GM19240 (cell line): ENCODE measurements at regions not wholly inside any gene's neighbourhood (a gene's known extent, or its start where the extent isn't known, plus 50 kb on each side); places are given as distances from the start of the nearest gene placed in this dataset.
"Not testable (repeated sequence)": the region's sequence is repeated elsewhere in the genome, so short reads cannot be mapped to it uniquely, and the experiment has no call there.

ENCODE experiments used
- DNase-seq: peaks from one replicate; pipeline ENCODE4 v3.0.0; 2011; ENCODE audit warnings: low spot score; ENCODE audit not compliant: insufficient read length

DNA sequence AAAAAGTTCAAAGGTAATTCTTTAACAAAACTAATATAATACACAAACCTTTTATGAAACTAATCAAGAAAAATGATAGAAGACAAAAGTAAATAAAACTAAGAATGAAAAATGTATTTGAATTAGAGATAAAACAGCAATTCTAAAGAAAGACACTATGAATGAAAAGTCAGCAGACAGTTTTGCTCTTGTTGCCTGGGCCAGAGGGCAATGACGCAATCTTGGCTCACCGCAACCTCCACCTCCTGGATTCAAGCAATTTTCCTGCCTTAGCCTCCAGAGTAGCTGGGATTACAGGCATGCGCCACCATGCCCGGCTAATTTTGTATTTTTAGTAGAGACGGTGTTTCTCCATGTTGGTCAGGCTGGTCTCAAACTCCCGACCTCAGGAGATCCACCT is 959.8 kb downstream of the TTLL7 start:
- not testable (repeated sequence) for DNase-seq

DNA sequence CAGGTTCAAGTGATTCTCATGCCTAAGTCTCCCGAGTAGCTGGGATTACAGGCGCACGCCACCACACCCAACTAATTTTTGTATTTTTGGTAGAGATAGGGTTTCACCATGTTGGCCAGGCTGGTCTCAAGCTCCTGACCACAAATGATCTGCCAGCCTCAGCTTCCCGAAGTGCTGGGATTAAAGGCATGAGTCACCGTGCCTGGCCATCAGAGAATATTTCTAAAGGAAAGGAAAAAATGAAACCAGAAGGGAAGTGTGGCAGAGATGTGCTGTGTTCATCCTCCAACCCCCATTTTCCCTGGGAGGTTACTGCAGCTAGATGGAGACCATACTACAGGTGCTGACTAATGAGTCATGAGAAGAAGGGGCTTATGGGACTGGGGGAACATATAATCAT is 964.1 kb downstream of the TTLL7 start:
- no peak for DNase-seq

DNA sequence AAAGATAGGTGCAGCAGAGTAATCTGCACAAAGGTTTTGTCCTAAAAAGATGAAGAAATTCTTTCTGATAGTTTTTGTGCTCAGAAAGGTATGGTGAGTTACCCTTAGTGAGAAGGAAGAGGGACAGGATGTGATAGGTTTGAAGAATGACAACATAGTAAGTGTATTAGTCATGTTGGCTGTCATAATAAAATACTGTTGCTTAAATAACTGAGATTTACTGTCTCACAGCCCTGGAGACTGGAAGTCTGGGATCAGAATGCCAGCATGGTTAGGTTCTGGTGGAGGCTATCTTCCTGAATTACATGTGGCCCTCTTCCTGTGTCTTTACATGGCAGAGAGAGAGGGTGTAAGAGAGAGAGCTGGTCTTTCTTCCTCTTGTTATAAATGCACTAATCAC is 965.2 kb downstream of the TTLL7 start:
- no peak for DNase-seq

DNA sequence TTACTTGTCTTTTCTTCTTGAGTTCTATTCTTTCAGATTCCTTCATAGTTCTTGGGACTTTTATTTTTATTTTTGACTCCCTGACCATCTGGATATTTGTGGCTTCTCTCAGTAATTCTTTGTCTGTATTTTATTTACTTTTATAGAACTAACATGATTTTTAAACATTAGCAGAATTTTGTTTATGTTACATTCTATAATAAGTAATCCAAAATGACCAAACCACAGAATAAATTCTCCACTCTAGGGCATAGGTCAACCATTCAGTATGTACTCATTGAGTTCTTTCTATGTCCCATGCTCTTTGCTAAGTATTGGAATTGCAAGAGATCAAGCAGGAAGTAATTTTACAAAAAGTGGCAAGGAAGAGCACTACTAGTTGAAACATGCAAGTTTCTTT is 969.0 kb downstream of the TTLL7 start:
- DNase-seq, result no peak

DNA sequence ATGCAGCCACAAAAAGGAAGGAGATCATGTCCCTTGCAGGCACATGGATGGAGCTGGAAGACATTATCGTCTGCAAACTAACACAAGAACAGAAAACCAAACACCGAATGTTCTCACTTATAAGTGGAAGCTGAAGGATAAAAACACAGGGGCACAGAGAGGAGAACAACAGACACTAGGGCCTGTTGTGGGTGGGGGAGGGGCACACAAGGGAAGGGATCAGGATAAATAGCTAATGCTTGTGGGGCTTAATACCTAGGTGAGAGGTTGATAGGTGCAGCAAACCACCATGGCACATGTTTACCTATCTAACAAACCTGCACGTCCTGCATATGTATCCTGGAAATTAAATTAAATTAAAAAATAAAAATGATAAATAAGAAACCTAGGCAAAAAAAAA is 969.9 kb downstream of the TTLL7 start:
- no peak for DNase-seq

DNA sequence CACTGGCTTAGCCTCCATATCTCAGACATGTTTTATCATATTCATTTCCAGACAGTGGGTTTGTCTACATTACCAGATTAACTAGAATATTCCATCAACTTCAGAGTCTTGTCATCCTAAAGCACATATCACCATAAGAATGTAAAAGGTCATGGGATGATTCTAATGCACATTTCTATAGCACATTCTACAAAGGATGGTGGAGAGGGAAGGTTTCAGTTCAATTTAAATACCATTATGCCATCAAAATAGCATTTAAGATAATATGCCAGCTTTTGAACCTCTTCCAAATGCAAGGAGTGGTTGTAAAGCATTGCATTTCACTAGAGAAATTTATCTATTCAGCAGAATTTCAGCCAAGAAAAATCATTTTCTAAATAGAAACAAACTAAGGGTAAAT is 970.5 kb downstream of the TTLL7 start:
- no peak for DNase-seq

DNA sequence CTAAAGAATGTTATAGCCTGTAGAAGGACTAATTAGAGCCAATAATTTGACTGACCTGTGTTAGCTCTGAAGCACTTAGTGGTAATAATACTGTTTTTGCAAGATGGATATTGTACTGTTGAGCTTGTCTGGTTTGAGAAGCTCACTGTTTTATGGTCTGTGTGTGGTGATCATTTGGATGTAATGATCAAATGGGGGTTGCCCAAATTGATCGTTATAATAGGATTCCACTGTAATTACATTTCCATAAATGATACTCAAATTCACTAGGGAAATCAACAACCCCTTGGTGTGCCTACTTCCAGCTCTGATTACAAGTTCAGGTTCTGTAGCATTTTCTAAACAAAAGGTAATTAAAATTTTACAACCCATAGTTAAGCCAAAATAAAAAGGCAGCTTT is 971.4 kb downstream of the TTLL7 start:
- no peak for DNase-seq

DNA sequence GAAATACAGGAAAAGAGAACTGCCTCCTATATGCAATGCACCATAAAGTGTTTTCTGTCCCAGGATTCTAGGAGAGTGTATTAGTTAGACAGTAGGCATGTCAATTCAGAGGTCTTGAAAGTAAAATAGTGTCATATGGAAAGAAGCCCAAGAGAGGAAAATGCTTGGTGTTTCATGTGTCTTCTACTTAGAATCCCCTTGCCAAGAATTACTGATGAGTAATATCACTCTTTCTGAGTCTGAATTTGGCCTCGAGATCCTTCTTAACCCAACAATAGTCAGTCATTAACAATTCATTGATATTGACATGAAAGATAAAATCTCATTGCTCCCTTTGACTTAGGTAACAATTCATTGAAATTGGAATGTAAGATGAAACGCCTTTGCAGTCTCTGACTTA is 972.2 kb downstream of the TTLL7 start:
- no peak for DNase-seq

DNA sequence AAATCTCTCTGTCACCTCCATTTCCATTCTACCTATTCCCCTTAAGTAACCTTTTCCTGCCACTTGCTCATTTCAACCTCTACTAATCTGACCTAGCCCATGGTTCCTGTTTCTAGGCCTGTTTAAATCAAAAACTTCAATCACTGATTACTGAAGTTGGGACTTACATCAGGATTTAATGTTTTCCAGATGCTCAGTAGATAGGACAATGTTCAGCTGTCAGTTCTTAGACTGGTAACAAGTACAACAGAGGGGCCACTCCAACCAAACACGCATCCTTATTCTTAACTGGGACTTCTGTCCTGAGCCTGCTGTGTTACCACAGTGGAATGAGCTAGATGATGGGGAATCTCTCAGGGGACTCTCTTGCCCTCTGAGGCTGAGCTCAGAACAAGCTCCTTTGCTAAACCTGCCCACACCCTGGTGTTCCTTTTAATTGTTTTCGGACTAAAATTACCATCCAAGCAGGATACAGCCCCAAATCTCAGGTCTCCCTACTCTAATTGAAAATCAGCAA is 974.6 kb downstream of the TTLL7 start:
- no peak for DNase-seq

DNA sequence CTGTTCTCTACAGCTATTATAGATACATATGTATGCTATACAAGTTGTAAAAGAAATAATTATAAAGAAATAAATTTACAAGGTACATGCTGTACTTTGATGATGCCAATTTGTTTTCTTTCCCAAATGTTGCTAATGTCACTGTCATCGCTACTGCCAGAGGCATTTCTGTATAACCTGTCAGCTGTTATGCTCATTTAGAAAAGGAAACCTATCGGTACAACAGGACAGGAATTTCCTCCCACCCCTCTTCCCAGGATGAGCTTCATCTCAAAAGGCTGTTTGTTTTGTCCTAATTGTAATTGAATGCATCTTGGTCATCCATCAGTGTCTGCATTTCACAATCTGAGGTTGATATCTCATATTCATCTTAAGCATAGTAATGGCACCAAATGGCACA is 975.7 kb downstream of the TTLL7 start:
- DNase-seq, result no peak

DNA sequence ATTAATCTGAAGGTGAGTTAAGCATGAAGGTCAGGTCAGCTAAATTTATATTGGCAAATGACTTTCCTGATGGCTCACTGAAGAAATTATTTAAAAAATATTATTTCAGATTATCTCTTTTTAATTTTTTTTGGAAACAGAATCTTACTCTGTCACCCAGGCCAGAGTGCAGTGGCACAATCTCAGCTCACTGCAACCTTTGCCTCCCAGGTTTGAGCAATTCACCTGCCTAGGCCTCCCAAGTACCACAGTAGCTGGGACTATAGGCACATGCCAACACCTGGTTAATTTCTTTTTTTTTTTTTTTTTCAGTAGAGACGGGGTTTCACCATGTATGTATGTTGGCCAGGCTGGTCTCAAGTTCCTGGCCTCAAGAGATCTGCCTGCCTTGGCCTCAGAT is 976.7 kb downstream of the TTLL7 start:
- DNase-seq, result no peak

DNA sequence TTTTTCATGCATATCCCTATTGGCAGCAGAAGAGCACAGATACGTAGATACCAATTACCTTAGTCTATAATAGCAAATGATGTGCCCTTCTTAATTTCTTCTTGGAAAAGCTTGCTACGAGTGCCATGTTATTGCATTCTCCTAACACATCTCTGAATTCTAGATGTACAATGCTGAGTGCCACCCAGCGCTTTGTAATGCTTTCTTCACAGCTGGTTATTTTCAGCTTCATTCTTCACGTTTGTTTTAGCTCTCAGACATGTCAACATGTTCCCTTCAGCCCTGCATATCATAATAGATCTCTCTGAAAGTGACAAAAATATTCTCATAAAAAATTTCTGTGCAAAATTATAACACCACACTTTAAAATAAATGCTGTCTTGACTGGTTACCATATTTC is 981.2 kb downstream of the TTLL7 start:
- DNase-seq, result no peak

DNA sequence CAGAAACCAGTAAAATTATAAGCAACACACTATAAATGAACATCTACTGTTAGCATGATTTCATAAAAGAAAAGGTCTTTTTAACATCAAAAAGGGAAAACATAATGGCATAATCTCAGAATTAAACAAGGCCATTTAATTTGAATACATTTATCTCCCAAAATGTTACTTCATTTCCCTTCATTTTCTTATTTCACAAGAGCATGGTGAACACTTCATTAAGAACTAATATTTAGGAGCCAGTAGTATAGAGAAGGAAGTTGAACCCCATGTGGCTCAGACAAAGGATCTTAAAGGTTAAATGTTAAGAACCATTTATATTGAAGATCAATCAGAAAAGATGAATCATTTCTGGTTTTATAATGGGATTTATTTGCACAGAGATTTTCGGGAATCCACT is 981.7 kb downstream of the TTLL7 start:
- no peak for DNase-seq

DNA sequence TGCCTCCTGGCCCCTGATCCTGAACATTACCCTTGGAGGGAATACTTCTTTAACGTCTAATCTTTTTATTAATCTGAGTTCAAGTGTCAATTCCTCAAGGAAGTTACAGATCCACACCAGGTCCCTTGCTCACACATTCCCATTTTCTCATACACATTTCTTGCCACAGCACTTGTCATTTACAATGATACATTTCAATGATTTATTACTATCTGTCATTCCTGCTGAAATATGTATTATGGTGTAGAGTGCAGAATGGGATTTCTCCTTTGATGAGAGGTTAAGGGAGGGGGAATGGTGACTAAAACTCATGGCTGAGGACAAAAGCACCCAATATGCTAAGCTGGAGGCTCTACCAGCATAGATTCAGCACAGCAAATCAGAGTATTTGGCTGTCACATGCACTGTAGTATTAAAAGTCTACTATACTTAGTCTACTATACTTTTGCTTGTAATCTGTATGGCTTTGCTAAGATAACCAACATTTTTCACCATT is 982.5 kb downstream of the TTLL7 start:
- DNase-seq, result no peak

DNA sequence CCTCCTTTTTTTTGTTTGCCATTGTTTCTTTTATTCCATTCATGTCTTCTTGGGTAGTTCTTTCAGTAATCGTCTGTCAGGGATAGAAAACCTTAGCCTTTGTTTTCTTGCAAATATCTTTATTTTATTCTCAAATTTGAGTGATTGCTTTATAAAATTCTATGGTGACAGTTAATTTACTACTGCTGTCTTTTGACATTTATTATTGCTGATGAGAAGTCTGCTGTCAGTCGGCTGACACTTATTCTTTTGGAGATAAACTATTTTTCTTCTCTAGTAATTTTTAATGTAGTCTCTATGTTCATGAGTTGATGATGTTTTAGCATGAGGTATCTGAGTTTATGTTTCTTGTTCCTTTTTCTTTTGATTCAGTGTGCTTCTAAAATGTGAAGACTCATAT is 983.8 kb downstream of the TTLL7 start:
- no peak for DNase-seq

DNA sequence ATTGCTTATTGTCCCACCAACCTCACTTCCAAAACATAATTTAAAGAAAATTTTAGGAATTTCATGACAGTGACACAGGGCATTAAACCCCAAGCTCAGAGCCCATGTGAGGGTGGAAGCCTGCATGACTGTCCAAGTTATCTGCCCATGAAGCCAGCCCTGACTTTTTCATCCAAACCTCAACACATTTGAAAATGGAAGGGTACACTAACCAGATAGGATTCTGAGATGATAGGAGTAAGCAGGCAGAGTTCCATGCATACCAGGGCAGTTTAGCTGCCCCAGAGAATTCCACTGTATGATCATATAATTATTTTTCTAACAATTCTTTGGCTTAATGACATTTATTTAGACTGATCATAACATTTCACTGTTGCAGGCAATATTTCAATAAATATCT is 986.0 kb downstream of the TTLL7 start:
- DNase-seq, result no peak

DNA sequence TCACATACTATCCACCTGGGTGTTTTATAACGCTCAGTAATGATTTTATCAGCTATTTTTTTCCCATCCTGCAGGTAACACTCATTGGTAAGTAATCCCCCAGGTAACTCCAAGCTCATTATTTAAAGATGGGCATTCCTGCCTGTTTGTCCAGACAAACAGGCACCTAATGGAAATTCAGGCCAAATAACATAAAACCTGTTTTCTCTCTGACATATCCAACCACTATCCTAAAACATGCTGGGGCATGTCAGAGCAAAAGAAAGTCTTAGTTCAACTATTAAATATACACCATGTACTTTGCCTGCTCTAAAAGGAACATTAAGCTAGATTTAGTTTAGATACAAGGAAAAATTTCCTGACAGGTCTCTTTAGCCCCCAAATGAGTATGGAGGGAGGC is 987.7 kb downstream of the TTLL7 start:
- no peak for DNase-seq

DNA sequence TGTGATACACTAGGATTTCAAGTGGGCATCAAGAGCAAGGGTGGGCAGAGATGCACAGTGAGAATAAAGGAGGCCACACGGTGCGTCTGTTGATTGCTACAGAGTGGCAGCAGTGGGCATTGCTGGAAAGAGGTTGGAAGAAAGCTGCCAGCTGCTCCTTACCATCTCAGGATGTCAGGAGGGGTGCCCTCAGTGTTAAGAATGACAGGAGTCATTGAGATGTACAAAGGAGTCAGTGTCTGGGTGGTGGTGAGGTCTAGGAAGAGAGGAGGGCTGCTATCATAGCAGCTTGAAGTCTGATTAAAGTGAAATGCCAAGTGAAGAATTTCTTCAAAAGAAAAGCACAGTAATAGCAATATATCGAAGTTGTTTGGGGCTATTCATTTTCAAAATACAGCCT is 992.7 kb downstream of the TTLL7 start:
- no peak for DNase-seq

DNA sequence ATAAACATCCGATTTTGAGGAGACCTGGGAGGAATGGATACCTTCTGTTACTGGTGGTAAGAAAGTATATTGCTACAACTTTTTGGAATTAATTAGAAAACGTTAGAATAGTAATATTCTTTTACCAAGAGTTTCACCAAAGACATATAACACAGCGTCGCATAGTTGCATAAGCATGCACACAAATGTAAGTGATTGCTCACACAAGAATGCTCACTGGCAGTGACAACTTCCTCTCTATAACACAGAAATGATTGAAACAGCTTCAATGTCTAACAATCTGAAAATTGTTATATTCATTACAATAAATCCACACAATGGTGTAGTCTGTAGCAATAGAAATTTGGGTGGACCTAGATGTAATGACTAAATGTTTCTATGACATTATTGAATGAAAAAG is 998.6 kb downstream of the TTLL7 start:
- no peak for DNase-seq

DNA sequence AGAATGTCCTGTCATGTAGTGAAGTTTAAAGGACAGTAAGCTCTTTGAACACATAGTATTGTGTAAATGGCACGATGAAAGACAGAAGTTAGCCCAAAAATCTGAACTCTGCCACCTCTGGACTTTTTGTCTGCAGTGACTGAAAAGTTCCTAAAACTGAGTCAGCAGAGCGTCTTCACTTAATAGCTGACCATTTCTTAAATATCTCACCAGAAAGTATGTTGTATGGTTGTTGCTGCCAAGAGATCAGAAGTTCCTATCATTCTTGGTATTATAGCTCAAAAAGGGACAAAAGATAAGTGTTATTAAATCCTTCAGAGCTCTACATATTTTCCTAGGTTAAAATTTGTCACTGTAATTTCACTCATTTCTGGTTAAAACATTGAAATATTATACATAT is 1003.0 kb downstream of the TTLL7 start:
- DNase-seq, result no peak

DNA sequence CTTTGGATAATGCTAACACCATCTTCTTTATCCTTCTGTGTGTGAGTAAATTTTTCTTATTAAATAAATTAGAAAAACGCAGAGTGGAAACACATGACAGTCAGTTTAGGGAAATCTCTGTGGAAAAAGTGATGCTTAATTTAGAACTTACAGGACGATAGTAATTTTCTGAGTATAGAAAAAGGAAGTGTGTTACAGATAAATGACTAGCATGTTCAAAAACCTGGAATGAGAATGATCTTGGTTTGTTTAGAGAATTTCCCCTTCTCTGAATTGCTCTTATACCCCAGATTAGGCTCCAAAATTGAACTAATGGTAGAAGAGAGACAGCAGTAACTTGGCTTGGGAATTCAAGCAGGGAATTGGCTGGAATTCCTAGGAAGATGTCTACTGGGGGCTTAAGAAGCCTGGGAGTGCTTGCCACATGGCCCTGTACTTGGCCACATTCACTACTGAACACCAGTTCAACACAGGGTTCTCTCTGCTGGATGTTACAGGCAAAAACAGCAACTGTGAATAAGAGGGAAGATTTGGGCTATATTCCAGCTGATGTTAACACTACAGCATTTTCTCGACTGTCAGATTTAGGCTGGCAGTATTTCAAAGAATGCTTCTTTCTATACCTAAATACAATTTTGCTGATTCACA is 1004.2 kb downstream of the TTLL7 start:
- no peak for DNase-seq

DNA sequence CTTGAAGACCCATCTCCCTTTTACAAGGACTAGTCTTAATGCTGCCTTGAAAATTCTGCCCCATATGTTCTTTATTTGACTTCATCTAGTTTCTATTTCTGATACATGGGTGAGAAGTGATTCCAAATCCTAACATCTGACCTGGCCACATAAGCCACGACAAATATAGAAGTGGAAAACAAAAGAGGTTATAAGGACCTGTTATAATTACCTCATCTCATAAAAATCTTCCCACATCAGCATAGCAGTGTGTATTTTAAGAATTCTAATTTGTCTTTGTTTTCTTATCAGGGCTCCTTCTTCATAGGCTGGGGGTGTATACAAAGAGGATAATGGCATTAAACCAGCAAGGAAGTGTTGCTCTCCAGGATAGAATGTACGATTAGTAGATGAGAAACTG is 1007.4 kb downstream of the TTLL7 start:
- DNase-seq, result no peak

DNA sequence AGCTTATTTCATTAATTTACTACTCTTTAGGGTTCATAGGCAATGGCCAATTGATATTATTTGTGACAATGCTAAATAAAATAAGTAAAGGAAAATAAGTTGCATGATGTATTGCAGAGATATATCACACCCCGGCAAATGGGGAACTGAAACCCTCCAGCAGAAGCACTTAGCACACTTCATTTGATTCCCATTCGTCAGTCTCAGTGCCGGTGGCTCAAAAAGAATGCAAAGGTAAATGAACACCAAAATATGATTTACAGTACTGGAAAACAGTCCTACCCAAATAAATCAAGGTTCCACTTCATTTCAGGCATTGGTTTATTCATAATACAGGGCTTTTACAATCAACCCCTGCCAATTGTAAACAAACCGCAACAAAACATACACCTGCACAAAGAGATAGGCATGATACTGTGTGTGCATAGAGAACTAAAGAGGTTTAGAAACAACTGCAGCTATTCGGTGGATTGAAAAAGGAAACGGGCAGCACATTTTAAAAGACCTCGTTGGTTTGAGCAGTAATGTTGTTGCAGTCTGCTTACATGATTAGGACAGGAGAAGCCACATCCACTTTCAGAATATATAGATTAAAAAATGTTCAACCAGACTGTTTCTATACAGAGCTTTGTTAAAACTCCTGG is 1019.2 kb downstream of the TTLL7 start:
- peak; percentile 7 for DNase-seq
